ENCODE measurements at regions not wholly inside any gene's neighbourhood (a gene's known extent, or its start where the extent isn't known, plus 50 kb on each side); places are given as distances from the start of the nearest gene placed in this dataset.

GRCh38 chr3:28022916-28023315, 218.5 kb upstream of the CMC1 start:
- peaks cover 5% of the 10 kb centered on the region for H3K4me1 Mint-ChIP-seq (ENCODE audit: low read depth)
- peaks cover 29% of the 10 kb centered on the region for H3K9me3 Mint-ChIP-seq
- H3K27me3 Mint-ChIP-seq (ENCODE audit: low read depth), result no peaks in the 10 kb centered on the region
- peaks cover 5% of the 10 kb centered on the region for H3K36me3 Mint-ChIP-seq (ENCODE audit: low read depth)
- no peak for DNase-seq (ENCODE audit: low spot score)
- intact Hi-C loops (cut with micrococcal nuclease), result no loop called here
- H3K4me3 Mint-ChIP-seq (ENCODE audit: low read depth), result no peak overlapping the region
- no peak overlapping the region for H3K27ac Mint-ChIP-seq

GRCh38 chr3:28028554-28028953, 212.9 kb upstream of the CMC1 start:
- no peak overlapping the region for H3K27ac Mint-ChIP-seq
- DNase-seq (ENCODE audit: low spot score), result no peak
- peaks cover 32% of the 10 kb centered on the region for H3K9me3 Mint-ChIP-seq
- no peak overlapping the region for H3K4me3 Mint-ChIP-seq (ENCODE audit: low read depth)
- peaks cover 5% of the 10 kb centered on the region for H3K36me3 Mint-ChIP-seq (ENCODE audit: low read depth)
- H3K27me3 Mint-ChIP-seq (ENCODE audit: low read depth), result peaks cover 2% of the 10 kb centered on the region
- intact Hi-C loops (cut with micrococcal nuclease), result no loop called here
- H3K4me1 Mint-ChIP-seq (ENCODE audit: low read depth), result no peaks in the 10 kb centered on the region

GRCh38 chr3:28033059-28033784, 208.2 kb upstream of the CMC1 start:
- intact Hi-C loops (cut with micrococcal nuclease), result no loop called here
- Mint-ChIP-seq H3K27me3 (ENCODE audit: low read depth) (peaks cover 2% of the 10 kb centered on the region), H3K27ac (no peak overlapping the region), H3K4me3 (ENCODE audit: low read depth) (no peak overlapping the region), H3K4me1 (ENCODE audit: low read depth) (peaks cover 27% of the 10 kb centered on the region), H3K9me3 (peaks cover 20% of the 10 kb centered on the region), H3K36me3 (ENCODE audit: low read depth) (peaks cover 3% of the 10 kb centered on the region)
- no peak for DNase-seq (ENCODE audit: low spot score)

- intact Hi-C loops (cut with micrococcal nuclease), result loop anchor here (2.0 kb wide), 2 partner anchors 14 to 72 kb away; no protein-coding TSS in a partner anchor
- peaks cover 14% of the 10 kb centered on the region for H3K9me3 Mint-ChIP-seq
- no peaks in the 10 kb centered on the region for H3K27me3 Mint-ChIP-seq (ENCODE audit: low read depth)
- no peak overlapping the region for H3K27ac Mint-ChIP-seq
- H3K36me3 Mint-ChIP-seq (ENCODE audit: low read depth), result peaks cover 3% of the 10 kb centered on the region
- H3K4me1 Mint-ChIP-seq (ENCODE audit: low read depth), result peaks cover 27% of the 10 kb centered on the region
- H3K4me3 Mint-ChIP-seq (ENCODE audit: low read depth), result no peak overlapping the region
- DNase-seq (ENCODE audit: low spot score), result no peak
These were observed 204.5 kb upstream of the CMC1 start for GRCh38 chr3:28036599-28037575.

- Mint-ChIP-seq H3K36me3 (ENCODE audit: low read depth) (no peaks in the 10 kb centered on the region), H3K27me3 (ENCODE audit: low read depth) (peaks cover 3% of the 10 kb centered on the region), H3K27ac (no peak overlapping the region), H3K4me3 (ENCODE audit: low read depth) (no peak overlapping the region), H3K4me1 (ENCODE audit: low read depth) (peaks cover 32% of the 10 kb centered on the region), H3K9me3 (no peaks in the 10 kb centered on the region)
- intact Hi-C loops (cut with micrococcal nuclease), result no loop called here
- DNase-seq (ENCODE audit: low spot score), result no peak
These were observed 202.2 kb upstream of the CMC1 start for GRCh38 chr3:28039234-28039633.

GRCh38 chr3:28039829-28040228, 201.6 kb upstream of the CMC1 start:
- Mint-ChIP-seq H3K27me3 (ENCODE audit: low read depth) (peaks cover 3% of the 10 kb centered on the region), H3K9me3 (no peaks in the 10 kb centered on the region), H3K36me3 (ENCODE audit: low read depth) (no peaks in the 10 kb centered on the region), H3K4me1 (ENCODE audit: low read depth) (peaks cover 30% of the 10 kb centered on the region), H3K27ac (no peak overlapping the region), H3K4me3 (ENCODE audit: low read depth) (no peak overlapping the region)
- DNase-seq (ENCODE audit: low spot score), result no peak
- intact Hi-C loops (cut with micrococcal nuclease), result no loop called here

- H3K9me3 Mint-ChIP-seq, result no peaks in the 10 kb centered on the region
- intact Hi-C loops (cut with micrococcal nuclease), result no loop called here
- no peak overlapping the region for H3K27ac Mint-ChIP-seq
- DNase-seq (ENCODE audit: low spot score), result no peak
- H3K4me3 Mint-ChIP-seq (ENCODE audit: low read depth), result no peak overlapping the region
- peaks cover 10% of the 10 kb centered on the region for H3K27me3 Mint-ChIP-seq (ENCODE audit: low read depth)
- H3K4me1 Mint-ChIP-seq (ENCODE audit: low read depth), result peaks cover 10% of the 10 kb centered on the region
- no peaks in the 10 kb centered on the region for H3K36me3 Mint-ChIP-seq (ENCODE audit: low read depth)
These were observed 199.3 kb upstream of the CMC1 start for GRCh38 chr3:28042095-28042635.

- intact Hi-C loops (cut with micrococcal nuclease), result no loop called here
- DNase-seq (ENCODE audit: low spot score), result no peak
- Mint-ChIP-seq H3K4me1 (ENCODE audit: low read depth) (peaks cover 7% of the 10 kb centered on the region), H3K4me3 (ENCODE audit: low read depth) (no peak overlapping the region), H3K36me3 (ENCODE audit: low read depth) (no peaks in the 10 kb centered on the region), H3K27me3 (ENCODE audit: low read depth) (peaks cover 13% of the 10 kb centered on the region), H3K9me3 (no peaks in the 10 kb centered on the region), H3K27ac (no peak overlapping the region)
These were observed 198.7 kb upstream of the CMC1 start for GRCh38 chr3:28042707-28043106.

GRCh38 chr3:28050120-28050519, 191.3 kb upstream of the CMC1 start:
- DNase-seq (ENCODE audit: low spot score), result no peak
- peaks cover 26% of the 10 kb centered on the region for H3K4me1 Mint-ChIP-seq (ENCODE audit: low read depth)
- intact Hi-C loops (cut with micrococcal nuclease), result loop anchor here (1.0 to 10.0 kb wide), 6 partner anchors 13 to 455 kb away; partner anchors contain the start of genes AZI2, CMC1 and ZCWPW2
- no peak overlapping the region for H3K4me3 Mint-ChIP-seq (ENCODE audit: low read depth)
- no peaks in the 10 kb centered on the region for H3K36me3 Mint-ChIP-seq (ENCODE audit: low read depth)
- no peak overlapping the region for H3K27ac Mint-ChIP-seq
- H3K27me3 Mint-ChIP-seq (ENCODE audit: low read depth), result peaks cover 10% of the 10 kb centered on the region
- H3K9me3 Mint-ChIP-seq, result peaks cover 3% of the 10 kb centered on the region

- DNase-seq (ENCODE audit: low spot score), result no peak
- H3K27ac Mint-ChIP-seq, result peak overlapping the region; percentile 79
- peaks cover 9% of the 10 kb centered on the region for H3K27me3 Mint-ChIP-seq (ENCODE audit: low read depth)
- H3K4me1 Mint-ChIP-seq (ENCODE audit: low read depth), result peaks cover 26% of the 10 kb centered on the region
- H3K9me3 Mint-ChIP-seq, result peaks cover 3% of the 10 kb centered on the region
- no peak overlapping the region for H3K4me3 Mint-ChIP-seq (ENCODE audit: low read depth)
- intact Hi-C loops (cut with micrococcal nuclease), result loop anchor here (1.0 to 10.0 kb wide), 6 partner anchors 14 to 456 kb away; partner anchors contain the start of genes AZI2, CMC1 and ZCWPW2
- no peaks in the 10 kb centered on the region for H3K36me3 Mint-ChIP-seq (ENCODE audit: low read depth)
These were observed 190.5 kb upstream of the CMC1 start for GRCh38 chr3:28050885-28051284.

GRCh38 chr3:28053759-28054158, 187.7 kb upstream of the CMC1 start:
- Mint-ChIP-seq H3K36me3 (ENCODE audit: low read depth) (no peaks in the 10 kb centered on the region), H3K27me3 (ENCODE audit: low read depth) (peaks cover 4% of the 10 kb centered on the region), H3K4me1 (ENCODE audit: low read depth) (peaks cover 26% of the 10 kb centered on the region), H3K9me3 (peaks cover 3% of the 10 kb centered on the region), H3K4me3 (ENCODE audit: low read depth) (no peak overlapping the region), H3K27ac (peak overlapping the region; percentile 29)
- DNase-seq (ENCODE audit: low spot score), result no peak
- intact Hi-C loops (cut with micrococcal nuclease), result loop anchor here (1.0 to 10.0 kb wide), 4 partner anchors 189 to 459 kb away; partner anchors contain the start of gene CMC1

- Mint-ChIP-seq H3K27me3 (ENCODE audit: low read depth) (peaks cover 4% of the 10 kb centered on the region), H3K9me3 (peaks cover 3% of the 10 kb centered on the region), H3K4me3 (ENCODE audit: low read depth) (no peak overlapping the region), H3K27ac (no peak overlapping the region), H3K4me1 (ENCODE audit: low read depth) (peaks cover 12% of the 10 kb centered on the region), H3K36me3 (ENCODE audit: low read depth) (no peaks in the 10 kb centered on the region)
- intact Hi-C loops (cut with micrococcal nuclease), result loop anchor here (10.0 kb wide), 1 partner anchor 462 kb away; no protein-coding TSS in a partner anchor
- DNase-seq (ENCODE audit: low spot score), result no peak
These were observed 184.6 kb upstream of the CMC1 start for GRCh38 chr3:28056806-28057205.
